ENCODE measurements at regions not wholly inside any gene's neighbourhood (a gene's known extent, or its start where the extent isn't known, plus 50 kb on each side); places are given as distances from the start of the nearest gene placed in this dataset.

- CTCF ChIA-PET: interaction anchor here (0.6 kb wide), 1 partner anchor 141 kb away, joined by 3 read pairs; no protein-coding TSS in a partner anchor
- Mint-ChIP-seq H3K36me3 (ENCODE audit: low read depth) (peaks cover 3% of the 10 kb centered on the region), H3K4me3 (no peak overlapping the region), H3K4me1 (ENCODE audit: low read depth) (peaks cover 19% of the 10 kb centered on the region), H3K27me3 (ENCODE audit: low read depth) (peaks cover 5% of the 10 kb centered on the region), H3K9me3 (peaks cover 5% of the 10 kb centered on the region), H3K27ac (no peak overlapping the region)
- intact Hi-C loops (cut with micrococcal nuclease): loop anchor here (1.0 kb wide), 1 partner anchor 184 kb away; no protein-coding TSS in a partner anchor
- DNase-seq: no peak
Observed at GRCh38 chr14:88128816-88129215, 123.9 kb downstream of the GPR65 start.

GRCh38 chr14:88129306-88130056, 124.5 kb downstream of the GPR65 start:
- H3K4me1 Mint-ChIP-seq (ENCODE audit: low read depth): peaks cover 19% of the 10 kb centered on the region
- CTCF ChIA-PET: interaction anchor here (1.3 kb wide), 1 partner anchor 39 kb away, joined by 4 read pairs; no protein-coding TSS in a partner anchor
- peaks cover 3% of the 10 kb centered on the region for H3K36me3 Mint-ChIP-seq (ENCODE audit: low read depth)
- peak; percentile 13 for DNase-seq
- H3K27ac Mint-ChIP-seq: no peak overlapping the region
- intact Hi-C loops (cut with micrococcal nuclease): loop anchor here (1.0 kb wide), 1 partner anchor 184 kb away; no protein-coding TSS in a partner anchor
- H3K4me3 Mint-ChIP-seq: no peak overlapping the region
- peaks cover 5% of the 10 kb centered on the region for H3K9me3 Mint-ChIP-seq
- H3K27me3 Mint-ChIP-seq (ENCODE audit: low read depth): peaks cover 5% of the 10 kb centered on the region

DNA sequence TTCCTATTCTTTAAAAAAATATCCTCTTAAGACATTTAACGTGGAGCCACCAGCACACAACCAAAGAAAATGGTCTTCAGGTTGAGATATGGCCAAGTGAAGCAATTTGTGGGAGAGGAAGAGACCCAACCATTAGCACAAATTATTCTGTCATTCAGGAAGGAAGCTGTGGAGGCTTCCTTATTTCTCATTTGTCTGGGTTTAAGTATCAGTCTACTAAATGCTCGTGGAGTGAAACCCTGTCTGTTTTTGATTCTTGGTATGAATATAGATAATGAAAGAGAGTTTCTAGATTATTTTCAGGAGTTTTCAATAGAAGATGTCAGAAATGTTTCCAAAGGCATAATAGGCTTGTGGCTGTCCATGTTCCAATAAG, 125.1 kb downstream of the GPR65 start:
- CTCF ChIA-PET: interaction anchor here (1.3 kb wide), 1 partner anchor 39 kb away, joined by 4 read pairs; no protein-coding TSS in a partner anchor
- no peak overlapping the region for H3K4me3 Mint-ChIP-seq
- peaks cover 5% of the 10 kb centered on the region for H3K9me3 Mint-ChIP-seq
- peaks cover 19% of the 10 kb centered on the region for H3K4me1 Mint-ChIP-seq (ENCODE audit: low read depth)
- no peak for DNase-seq
- H3K36me3 Mint-ChIP-seq (ENCODE audit: low read depth): peaks cover 3% of the 10 kb centered on the region
- intact Hi-C loops (cut with micrococcal nuclease): no loop called here
- H3K27me3 Mint-ChIP-seq (ENCODE audit: low read depth): peaks cover 5% of the 10 kb centered on the region
- H3K27ac Mint-ChIP-seq: no peak overlapping the region

All from activated naive CD4-positive, alpha-beta T cell treated with anti-CD3 and anti-CD28 coated beads for 36 hours (primary cell).